ENCODE measurements at regions not wholly inside any gene's neighbourhood (a gene's known extent, or its start where the extent isn't known, plus 50 kb on each side); places are given as distances from the start of the nearest gene placed in this dataset.

DNA sequence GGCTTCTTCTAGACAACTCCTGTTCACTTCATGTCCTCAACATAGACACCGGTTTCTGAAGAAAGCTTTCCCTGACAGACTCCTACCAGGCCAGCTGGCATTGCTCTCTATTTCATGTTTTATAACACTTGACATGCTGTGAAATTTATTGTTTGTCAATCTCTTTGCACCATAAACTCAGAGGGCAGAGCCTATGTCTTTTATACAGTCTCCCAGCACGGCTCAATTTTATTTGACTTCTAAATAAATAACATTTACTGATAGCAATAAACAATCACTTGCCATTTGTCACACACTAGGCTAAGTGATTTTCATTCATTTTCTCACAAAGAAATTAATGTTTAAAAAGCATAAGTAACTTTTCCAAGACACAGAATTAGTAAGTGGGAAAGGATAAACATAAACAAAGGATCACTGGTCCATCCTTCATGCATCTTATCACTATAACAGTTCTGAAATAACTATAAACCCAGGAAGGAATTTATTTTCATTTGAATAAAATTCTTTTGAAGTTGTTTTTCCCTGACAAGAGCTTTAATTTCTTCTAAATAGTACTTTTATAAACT lies 577.6 kb downstream of the TECRL start:
- TF ChIP-seq POLR2AphosphoS5 (IDR thresholded peaks at IDR 0.05; ENCODE audit: borderline replicate concordance, low read depth, low read length) (no peak), EZH2 (IDR thresholded peaks at IDR 0.05) (no peak), FOXP2 (optimal IDR thresholded peaks at IDR 0.05; ENCODE audit: control extremely low read depth, extremely low read length, insufficient read depth) (no peak)

Measured in SK-N-MC (cell line).